Ovary (tissue), 3 donors: ENCODE measurements at regions not wholly inside any gene's neighbourhood (a gene's known extent, or its start where the extent isn't known, plus 50 kb on each side); places are given as distances from the start of the nearest gene placed in this dataset.

Experiments used
- EP300 ChIP-seq: sonication (generic); formaldehyde crosslinking; IDR thresholded peaks from one replicate; pipeline ENCODE4 v1.6.1; 2017; ENCODE audit warnings: antibody characterized with exemption
- POLR2A ChIP-seq: fragments of 450-650 bp; IDR thresholded peaks from one replicate; pipeline ENCODE4 v1.6.1; 2017; ENCODE audit warnings: antibody characterized with exemption, mild to moderate bottlenecking, moderate library complexity
- TF ChIP-seq, protein P1 (sequence below), 3 donors: fragments of 450-650 bp in 2 of 3; fragments of 200-600 bp in 1 of 3; IDR thresholded peaks; one replicate each; pipeline versions ENCODE4 v1.5.1 to v1.8.0; 2016 to 2022; ENCODE audit warnings: antibody characterized with exemption in 3 of 3, mild to moderate bottlenecking in 1 of 3
- donor health status: DM: no; HTN: no; CAD: no.

DNA sequence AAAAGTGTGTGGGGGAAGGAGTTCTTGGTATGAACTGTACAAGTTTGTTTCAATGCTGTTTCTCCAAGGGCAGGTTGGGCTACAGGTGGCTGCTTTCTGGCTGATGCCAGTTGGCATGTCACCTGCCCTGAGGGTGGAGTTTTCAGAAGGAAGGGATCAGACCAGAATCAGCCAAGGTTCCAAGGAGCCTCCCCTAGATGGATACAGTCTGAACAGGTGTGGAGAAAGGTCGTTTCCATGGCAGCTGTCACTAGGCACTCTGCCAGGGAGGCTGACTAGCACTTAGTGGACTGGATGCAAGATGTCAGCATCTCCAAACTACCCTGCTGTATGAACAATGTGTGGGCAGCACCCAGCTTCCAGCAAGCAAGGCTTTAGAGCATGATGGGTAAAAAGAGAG, 444.4 kb upstream of the HNRNPA3 start:
- TF ChIP-seq, protein P1, sequence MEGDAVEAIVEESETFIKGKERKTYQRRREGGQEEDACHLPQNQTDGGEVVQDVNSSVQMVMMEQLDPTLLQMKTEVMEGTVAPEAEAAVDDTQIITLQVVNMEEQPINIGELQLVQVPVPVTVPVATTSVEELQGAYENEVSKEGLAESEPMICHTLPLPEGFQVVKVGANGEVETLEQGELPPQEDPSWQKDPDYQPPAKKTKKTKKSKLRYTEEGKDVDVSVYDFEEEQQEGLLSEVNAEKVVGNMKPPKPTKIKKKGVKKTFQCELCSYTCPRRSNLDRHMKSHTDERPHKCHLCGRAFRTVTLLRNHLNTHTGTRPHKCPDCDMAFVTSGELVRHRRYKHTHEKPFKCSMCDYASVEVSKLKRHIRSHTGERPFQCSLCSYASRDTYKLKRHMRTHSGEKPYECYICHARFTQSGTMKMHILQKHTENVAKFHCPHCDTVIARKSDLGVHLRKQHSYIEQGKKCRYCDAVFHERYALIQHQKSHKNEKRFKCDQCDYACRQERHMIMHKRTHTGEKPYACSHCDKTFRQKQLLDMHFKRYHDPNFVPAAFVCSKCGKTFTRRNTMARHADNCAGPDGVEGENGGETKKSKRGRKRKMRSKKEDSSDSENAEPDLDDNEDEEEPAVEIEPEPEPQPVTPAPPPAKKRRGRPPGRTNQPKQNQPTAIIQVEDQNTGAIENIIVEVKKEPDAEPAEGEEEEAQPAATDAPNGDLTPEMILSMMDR (IDR thresholded peaks at IDR 0.05), result no peak
- TF ChIP-seq POLR2A, result no peak
- no peak for TF ChIP-seq EP300
